ENCODE measurements at regions not wholly inside any gene's neighbourhood (a gene's known extent, or its start where the extent isn't known, plus 50 kb on each side); places are given as distances from the start of the nearest gene placed in this dataset.
A peak's percentile ranks its signal among the peaks of the same experiment; 100 is the strongest.
"Not testable (repeated sequence)": the region's sequence is repeated elsewhere in the genome, so short reads cannot be mapped to it uniquely, and the experiment has no call there.

DNA sequence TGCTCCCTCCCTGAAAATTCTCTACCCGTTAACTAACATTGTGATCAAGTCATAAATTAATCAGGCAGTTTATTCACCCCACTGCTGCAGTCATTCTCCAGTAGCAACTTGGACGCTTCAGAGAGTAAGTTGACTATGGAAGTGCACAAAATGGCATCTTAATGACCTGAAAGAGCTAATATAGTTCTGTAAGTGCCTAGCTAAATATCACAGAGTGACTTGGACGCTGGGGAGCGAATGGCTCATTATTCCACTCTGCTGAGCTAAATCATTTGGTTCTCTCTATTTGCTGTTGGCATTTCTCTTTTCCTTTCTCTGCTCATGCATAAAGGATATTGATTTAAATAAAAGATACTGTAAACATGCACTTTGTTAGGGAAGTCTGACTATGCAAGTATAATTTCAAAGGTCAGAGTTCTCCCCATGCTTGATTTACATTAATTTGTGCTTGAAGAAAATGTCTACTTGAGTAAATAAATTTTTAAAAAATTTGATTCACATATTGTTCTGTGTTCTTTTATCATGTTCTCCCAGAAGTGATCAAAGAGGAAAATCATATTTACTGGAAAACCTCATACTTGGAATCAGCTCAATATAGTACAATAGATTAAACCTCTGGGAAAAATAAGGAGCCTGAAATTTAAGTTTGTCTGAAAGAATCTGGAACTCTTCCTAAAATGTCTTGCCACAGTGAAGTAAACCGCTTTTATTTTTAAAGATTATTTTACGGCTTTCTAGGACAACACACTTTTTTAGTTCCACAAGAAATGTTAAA is 169.5 kb upstream of the HAPLN1 start:
- no peak for DNase-seq (ENCODE audit: low spot score)
- FAIRE-seq: no peak

DNA sequence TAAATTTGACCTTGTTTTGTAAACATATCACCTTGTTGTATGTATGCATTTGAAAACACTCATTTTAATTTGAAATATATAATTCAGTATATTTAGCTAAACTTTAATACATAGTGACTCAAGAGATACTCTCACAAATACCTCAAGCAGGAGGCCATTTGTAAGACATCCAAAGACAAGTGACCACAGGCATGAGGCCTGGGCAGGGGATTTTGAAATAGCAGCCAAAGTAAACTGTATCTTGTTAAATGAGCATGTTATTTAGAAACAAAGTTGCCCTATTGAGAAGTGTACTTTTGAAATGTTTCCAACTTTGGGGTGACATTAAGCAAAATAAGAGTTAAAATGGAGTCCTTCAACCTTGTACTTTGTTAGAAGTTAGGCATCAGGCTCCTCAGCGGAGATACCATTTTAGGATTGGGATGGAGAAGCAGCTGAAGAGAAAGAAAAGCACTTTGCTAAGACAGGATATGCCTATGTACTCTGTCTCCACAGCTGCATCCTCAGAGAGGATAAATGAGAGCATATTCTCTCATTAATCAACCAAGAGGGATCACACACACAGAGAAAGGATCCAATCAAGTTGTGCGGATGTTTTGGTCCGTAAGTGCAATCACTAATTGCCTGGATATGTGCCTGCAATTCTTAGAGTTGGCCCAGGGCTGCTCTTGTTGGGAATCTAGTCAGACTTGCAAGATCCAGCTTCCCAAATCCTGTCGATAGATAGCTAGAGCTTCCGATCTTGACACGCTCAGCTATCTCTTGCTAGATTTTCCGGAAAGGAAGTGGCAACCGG is 157.5 kb upstream of the HAPLN1 start:
- FAIRE-seq (no peak), DNase-seq (ENCODE audit: low spot score) (no peak)

DNA sequence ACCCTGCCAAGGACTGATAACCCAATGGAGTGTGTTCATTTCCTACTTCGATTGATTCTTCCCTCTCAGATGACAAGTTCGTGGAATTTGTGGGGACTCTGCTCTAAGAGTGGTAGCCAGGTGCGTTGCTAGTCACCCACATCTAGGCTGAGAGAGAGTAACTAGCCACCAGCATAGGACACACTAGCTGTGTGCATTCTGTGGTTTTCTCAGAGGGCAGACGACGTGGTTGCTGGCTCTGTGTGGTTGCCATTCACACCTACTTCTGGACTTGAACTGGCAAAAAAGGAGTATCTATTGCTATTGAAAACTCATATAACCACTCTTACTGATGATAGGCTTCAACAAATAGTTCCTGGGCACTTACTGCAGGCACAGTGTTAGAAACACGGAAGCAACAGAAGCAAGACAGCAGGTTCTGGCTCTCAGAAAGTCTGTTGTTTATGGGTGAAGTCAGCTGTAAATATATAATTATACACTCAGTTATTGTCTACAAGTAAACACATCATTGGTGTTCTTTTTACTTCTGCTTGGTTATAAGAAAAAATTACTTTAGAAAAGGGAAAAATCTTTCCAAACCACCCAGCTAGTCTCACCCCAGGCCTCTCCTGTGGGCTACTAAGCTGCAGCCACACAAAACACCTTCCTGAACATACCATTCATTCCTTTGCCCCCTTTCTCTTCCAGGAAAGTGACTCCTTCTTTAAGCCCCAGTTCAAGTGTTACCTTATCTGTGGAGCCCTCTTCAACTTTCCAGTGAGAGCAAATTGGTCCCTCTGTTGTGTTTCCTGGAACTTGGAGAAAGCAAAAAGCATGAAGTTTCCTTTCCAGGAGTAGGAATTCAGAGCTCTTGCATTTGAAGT is 151.1 kb upstream of the HAPLN1 start:
- DNase-seq (ENCODE audit: low spot score) (no peak), FAIRE-seq (no peak)

- FAIRE-seq (no peak), DNase-seq (ENCODE audit: low spot score) (no peak)
These were observed 145.5 kb upstream of the HAPLN1 start for GRCh38 chr5:83866181-83866580.

- no peak for DNase-seq (ENCODE audit: low spot score)
- no peak for FAIRE-seq
These were observed 144.9 kb upstream of the HAPLN1 start for GRCh38 chr5:83865579-83865978.

- no peak for DNase-seq (ENCODE audit: low spot score)
- no peak for FAIRE-seq
These were observed 144.0 kb upstream of the HAPLN1 start for GRCh38 chr5:83864652-83865051.

DNA sequence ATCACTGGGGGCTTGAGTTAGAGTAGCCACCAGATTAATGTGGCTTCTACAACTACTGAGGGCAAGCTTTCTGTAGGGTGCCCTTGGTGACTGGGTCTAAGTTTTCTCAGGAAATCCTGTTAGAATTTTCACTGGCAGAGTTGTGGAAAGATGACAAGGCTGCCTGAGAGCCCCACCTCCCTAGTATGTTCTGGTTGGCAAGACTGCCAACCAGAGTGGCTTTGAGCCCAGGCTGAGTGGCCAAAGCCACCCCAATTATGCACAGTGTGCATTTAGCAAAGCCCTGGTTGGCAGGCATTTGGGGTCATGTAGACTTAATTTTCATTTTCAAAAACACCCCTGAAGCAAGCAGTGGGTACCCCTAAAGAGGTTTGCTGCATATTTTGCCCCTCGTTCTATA is 136.7 kb upstream of the HAPLN1 start:
- DNase-seq (ENCODE audit: low spot score): no peak
- FAIRE-seq: no peak

- DNase-seq (ENCODE audit: low spot score) (no peak), FAIRE-seq (no peak)
These were observed 136.2 kb upstream of the HAPLN1 start for GRCh38 chr5:83856881-83857280.

GRCh38 chr5:83850412-83850811 is 129.8 kb upstream of the HAPLN1 start:
- not testable (repeated sequence) for FAIRE-seq; DNase-seq (ENCODE audit: low spot score)

DNA sequence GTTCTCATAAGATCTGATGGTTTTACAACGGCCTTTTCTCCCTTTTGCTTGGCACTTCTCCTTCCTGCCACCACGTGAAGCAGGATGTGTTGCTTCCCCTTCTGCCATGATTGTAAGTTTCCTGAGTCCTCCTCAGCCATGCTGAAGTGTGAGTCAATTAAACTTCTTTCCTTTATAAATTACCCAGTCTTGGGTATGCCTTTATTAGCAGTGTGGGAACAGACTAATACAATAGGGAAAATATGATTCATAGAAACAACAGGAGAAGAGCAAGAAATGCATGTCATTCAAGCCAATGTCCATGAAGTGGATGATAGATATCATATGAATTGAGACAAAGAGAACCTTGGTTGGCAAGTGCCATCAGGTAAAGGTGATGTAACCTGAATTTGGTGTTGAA is 128.3 kb upstream of the HAPLN1 start:
- FAIRE-seq (no peak), DNase-seq (ENCODE audit: low spot score) (no peak)

- DNase-seq (ENCODE audit: low spot score) (no peak), FAIRE-seq (no peak)
These were observed 126.1 kb upstream of the HAPLN1 start for GRCh38 chr5:83846624-83847350.

GRCh38 chr5:83844449-83845068 is 123.9 kb upstream of the HAPLN1 start:
- FAIRE-seq: no peak
- DNase-seq (ENCODE audit: low spot score): peak; percentile 3

- no peak for DNase-seq (ENCODE audit: low spot score)
- no peak for FAIRE-seq
These were observed 119.1 kb upstream of the HAPLN1 start for GRCh38 chr5:83839788-83840187.

GRCh38 chr5:83839256-83839655 is 118.6 kb upstream of the HAPLN1 start:
- no peak for FAIRE-seq
- no peak for DNase-seq (ENCODE audit: low spot score)

DNA sequence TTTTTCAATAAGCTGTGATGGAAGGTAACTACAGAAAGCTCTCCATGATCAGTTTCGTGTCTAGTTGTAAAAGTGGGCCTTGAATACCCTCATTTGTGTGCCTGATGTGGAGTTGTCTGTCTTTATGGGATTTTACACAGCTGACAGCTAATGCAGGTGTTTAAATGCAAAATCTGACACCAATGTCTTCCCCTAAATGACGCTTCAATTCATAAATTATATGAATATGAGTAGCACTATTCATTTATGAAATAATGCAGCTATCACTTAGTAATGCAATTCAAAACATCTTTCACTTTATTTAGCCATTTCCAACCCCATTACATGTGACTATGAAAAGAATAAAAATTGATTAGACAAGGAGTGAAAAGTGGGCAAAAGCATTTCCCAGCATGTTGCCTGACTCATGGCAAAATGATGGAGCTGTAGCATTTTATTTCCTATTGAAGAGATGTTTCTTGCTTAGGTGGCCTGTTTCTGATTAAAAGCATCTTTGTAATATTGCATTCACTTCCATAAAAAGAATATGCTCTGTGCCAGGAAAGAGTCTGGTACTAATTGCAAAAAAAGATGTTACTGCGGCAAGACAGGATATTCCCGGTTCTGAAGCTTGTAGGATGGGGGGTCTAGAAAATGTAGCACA is 116.7 kb upstream of the HAPLN1 start:
- FAIRE-seq: no peak
- no peak for DNase-seq (ENCODE audit: low spot score)

DNA sequence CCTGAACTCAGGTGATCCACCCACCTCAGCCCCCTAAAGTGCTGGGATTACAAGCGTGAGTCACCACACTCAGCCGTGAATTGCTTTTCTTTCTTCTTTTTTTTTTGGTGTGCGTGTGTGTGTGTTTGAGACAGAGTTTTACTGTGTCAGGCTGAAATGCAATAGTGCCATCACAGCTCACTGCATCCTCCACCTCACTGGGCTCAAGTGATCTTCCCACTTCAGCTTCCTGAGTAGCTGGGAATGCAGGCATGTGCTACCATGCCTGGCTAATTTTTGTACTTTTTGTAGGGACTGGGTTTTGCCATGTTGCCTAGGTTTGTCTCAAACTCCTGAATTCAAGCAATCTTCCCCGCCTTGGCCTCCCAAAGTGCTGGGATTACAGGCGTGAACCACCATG is 113.7 kb upstream of the HAPLN1 start:
- DNase-seq (ENCODE audit: low spot score) (no peak), FAIRE-seq (no peak)

DNA sequence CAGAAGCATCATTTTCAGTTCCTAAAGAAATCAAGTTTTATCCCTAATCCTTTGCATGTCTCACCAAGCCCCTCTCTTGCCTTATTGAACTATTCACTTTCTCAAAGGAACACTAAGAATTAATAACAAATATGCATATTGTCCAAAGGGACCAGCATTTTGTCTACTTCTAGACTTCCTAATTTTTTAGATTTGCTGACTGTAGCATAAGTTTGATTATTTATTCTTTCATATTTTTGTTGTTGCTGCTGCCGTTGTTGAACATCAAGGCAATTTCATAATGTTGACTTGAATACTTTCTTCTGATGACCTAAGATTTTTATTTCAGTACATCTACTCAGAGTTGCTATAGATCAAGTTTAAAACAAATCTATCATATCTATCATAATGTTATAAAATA is 111.2 kb upstream of the HAPLN1 start:
- DNase-seq (ENCODE audit: low spot score) (no peak), FAIRE-seq (no peak)

GRCh38 chr5:83827111-83827557 is 106.5 kb upstream of the HAPLN1 start:
- no peak for DNase-seq (ENCODE audit: low spot score)

DNA sequence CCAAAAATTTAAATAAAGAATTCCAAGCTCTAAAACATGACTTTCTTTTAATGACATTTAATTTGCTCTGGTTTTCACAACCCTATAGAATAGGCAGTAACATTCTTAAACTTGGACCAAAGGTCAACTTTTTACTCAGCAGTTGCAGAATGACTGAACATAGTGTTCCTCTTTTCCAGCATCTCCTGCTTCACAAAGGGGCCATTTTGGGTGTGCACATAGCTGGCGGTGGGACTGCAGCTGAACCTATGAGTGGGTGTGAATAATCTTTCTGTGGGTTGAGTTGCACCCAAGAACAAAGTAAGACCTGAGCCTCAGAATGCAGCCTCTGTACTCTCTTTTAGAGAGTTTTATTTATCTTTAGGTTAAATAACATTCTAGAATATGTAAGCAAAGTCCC is 96.9 kb upstream of the HAPLN1 start:
- no peak for DNase-seq (ENCODE audit: low spot score)
- no peak for FAIRE-seq

More at GRCh38 chr5:83827111-83827557, 106.5 kb upstream of the HAPLN1 start:
- no peak for FAIRE-seq

GRCh38 chr5:83815661-83816060 is 95.0 kb upstream of the HAPLN1 start:
- DNase-seq (ENCODE audit: low spot score) (no peak), FAIRE-seq (no peak)
